Heart left ventricle (tissue), 13 donors: ENCODE measurements at regions not wholly inside any gene's neighbourhood (a gene's known extent, or its start where the extent isn't known, plus 50 kb on each side); places are given as distances from the start of the nearest gene placed in this dataset.

Experiments used
- POLR2A ChIP-seq, 2 donors: fragments of 450-650 bp; IDR thresholded peaks; one replicate each; pipeline ENCODE4 v1.6.1; 2017; ENCODE audit warnings: antibody characterized with exemption in 2 of 2, mild to moderate bottlenecking in 2 of 2, moderate library complexity in 2 of 2
- TF ChIP-seq, protein P1 (sequence below), 12 donors: fragments of 200-600 bp; sonication (generic) in 4 of 12; IDR thresholded peaks; one replicate each; pipeline versions ENCODE4 v1.5.0 to v1.8.0; 2018 to 2022; ENCODE audit warnings: antibody characterized with exemption in 12 of 12, mild to moderate bottlenecking in 5 of 12
- donor health status: ischemic (EF 13 %, LVEDD 7.1; RV severe dilation, severe dysfunction).
- donor health status: DM: no; HTN: yes; CAD: no.
- donor health status: DM: no; HTN: no; CAD: no.
- donor health status: ischemic (EF 25% LVEDD 6.9; RV normal size, moderate dysfunction).
- donor health status: ischemic (EF 25% LVEDD 5.7; RV mildly dilated, moderate dysfunction).
- donor health status: ischemic (EF 35%, LVEDD 5.7; RV mildly dilated, moderate dysfunction).
- donor health status: nonischemic (EF 11% LVEDD 7.7; RV severe dilation, severe dysfunction).
- donor health status: DM: yes; HTN: yes; CAD: no.
- donor health status: PGD.
- donor health status: ischemic (EF 29% LVEDD 5.4; RV normal size, mild dysfunction).
- donor health status: nonischemic (EF 23%, LVEDD 6.1; RV moderate dilation, normal function).

DNA sequence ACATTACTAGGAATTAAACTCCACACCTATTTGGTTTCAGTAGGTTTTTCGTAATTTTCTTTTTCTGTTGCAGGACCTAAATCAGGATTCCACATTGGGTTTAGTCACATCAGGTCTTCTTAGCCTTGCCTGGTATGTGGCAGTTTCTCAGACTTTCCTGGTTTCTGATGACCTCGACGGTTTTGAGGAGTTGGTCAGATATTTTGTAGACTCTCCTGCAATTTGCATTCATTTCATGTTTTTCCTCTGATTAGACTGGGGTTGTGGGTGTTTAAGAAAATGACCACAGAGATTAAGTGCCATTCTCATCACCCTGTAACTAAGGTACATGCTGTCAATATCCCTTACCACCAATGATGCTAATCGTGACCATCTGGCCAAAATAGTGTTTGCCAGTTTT is 97.3 kb upstream of the ST6GAL2 start:
- TF ChIP-seq, protein P1, sequence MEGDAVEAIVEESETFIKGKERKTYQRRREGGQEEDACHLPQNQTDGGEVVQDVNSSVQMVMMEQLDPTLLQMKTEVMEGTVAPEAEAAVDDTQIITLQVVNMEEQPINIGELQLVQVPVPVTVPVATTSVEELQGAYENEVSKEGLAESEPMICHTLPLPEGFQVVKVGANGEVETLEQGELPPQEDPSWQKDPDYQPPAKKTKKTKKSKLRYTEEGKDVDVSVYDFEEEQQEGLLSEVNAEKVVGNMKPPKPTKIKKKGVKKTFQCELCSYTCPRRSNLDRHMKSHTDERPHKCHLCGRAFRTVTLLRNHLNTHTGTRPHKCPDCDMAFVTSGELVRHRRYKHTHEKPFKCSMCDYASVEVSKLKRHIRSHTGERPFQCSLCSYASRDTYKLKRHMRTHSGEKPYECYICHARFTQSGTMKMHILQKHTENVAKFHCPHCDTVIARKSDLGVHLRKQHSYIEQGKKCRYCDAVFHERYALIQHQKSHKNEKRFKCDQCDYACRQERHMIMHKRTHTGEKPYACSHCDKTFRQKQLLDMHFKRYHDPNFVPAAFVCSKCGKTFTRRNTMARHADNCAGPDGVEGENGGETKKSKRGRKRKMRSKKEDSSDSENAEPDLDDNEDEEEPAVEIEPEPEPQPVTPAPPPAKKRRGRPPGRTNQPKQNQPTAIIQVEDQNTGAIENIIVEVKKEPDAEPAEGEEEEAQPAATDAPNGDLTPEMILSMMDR (IDR thresholded peaks at IDR 0.05): no peak
- no peak for TF ChIP-seq POLR2A (IDR thresholded peaks at IDR 0.05)
